ENCODE measurements at regions not wholly inside any gene's neighbourhood (a gene's known extent, or its start where the extent isn't known, plus 50 kb on each side); places are given as distances from the start of the nearest gene placed in this dataset.

DNA sequence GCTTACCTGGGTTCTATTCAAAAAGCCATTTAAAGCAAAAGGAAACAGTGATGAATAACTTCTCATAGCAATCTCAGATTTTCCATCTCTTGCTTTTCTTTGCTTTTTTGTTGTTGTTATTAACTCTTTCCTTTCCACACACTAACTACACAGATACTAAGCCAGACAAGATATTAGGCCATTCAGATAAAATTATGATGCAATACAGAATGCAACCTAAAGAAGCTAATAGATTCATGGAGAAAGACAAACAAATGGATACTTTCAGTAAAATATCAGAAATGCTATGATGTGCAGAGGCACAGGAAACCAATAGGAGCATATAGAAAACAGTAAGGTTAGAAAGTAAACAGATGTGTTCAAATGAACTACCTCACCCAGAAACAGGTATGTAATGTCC lies 597.0 kb upstream of the ITGA1 start:
- no peak overlapping the region for H3K27ac ChIP-seq (ENCODE audit: low read depth, low read length)
- CTCF ChIA-PET (ENCODE audit: partially characterized antibody), result no interaction called here
- no peak overlapping the region for H4K91ac ChIP-seq (replicated peaks; ENCODE audit: insufficient read length, low read length)
- DNase-seq (ENCODE audit: low read depth in 1 of 2, low spot score in 2 of 2), result no peak
- TF ChIP-seq CEBPB (IDR thresholded peaks at IDR 0.05; ENCODE audit: low read depth, low read length) (peak; percentile 24; the same call in 1 of the 2 replicates), RXRA (IDR thresholded peaks at IDR 0.05; ENCODE audit: insufficient read depth, low read depth, low read length) (no peak)
- TF ChIP-seq, protein P1, sequence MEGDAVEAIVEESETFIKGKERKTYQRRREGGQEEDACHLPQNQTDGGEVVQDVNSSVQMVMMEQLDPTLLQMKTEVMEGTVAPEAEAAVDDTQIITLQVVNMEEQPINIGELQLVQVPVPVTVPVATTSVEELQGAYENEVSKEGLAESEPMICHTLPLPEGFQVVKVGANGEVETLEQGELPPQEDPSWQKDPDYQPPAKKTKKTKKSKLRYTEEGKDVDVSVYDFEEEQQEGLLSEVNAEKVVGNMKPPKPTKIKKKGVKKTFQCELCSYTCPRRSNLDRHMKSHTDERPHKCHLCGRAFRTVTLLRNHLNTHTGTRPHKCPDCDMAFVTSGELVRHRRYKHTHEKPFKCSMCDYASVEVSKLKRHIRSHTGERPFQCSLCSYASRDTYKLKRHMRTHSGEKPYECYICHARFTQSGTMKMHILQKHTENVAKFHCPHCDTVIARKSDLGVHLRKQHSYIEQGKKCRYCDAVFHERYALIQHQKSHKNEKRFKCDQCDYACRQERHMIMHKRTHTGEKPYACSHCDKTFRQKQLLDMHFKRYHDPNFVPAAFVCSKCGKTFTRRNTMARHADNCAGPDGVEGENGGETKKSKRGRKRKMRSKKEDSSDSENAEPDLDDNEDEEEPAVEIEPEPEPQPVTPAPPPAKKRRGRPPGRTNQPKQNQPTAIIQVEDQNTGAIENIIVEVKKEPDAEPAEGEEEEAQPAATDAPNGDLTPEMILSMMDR (IDR thresholded peaks at IDR 0.05; ENCODE audit: control extremely low read depth in 1 of 3, insufficient read depth in 1 of 3, low read depth in 1 of 3, low read length in 3 of 3), result no peak
- H3K9me3 ChIP-seq (ENCODE audit: insufficient read depth in 2 of 2, low read depth in 1 of 2, low read length in 1 of 2), result no peaks in the 10 kb centered on the region
- H2BK12ac ChIP-seq (ENCODE audit: low read depth, low read length), result no peak overlapping the region
- no peaks in the 10 kb centered on the region for H3K4me1 ChIP-seq (replicated peaks in 1 of 4; ENCODE audit: control insufficient read depth in 3 of 4, insufficient read depth in 4 of 4, low read length in 3 of 4)
- H2AFZ ChIP-seq (ENCODE audit: low read length), result no peak overlapping the region
- H3K27me3 ChIP-seq (replicated peaks in 1 of 4; ENCODE audit: control insufficient read depth in 3 of 4, extremely low read depth in 1 of 4, insufficient read depth in 3 of 4, low read length in 3 of 4), result no peaks in the 10 kb centered on the region
- no peak overlapping the region for H2AK5ac ChIP-seq (ENCODE audit: low read depth, low read length)
- H3K4me2 ChIP-seq (ENCODE audit: insufficient read depth in 1 of 2, low read depth in 2 of 2, low read length in 2 of 2), result no peak overlapping the region
- H3K79me2 ChIP-seq (ENCODE audit: control insufficient read depth in 1 of 2, insufficient read depth in 2 of 2, low read length in 2 of 2), result no peaks in the 10 kb centered on the region
- H3K18ac ChIP-seq (ENCODE audit: extremely low read depth, low read length), result no peak overlapping the region
- no peak overlapping the region for H3K4me3 ChIP-seq (ENCODE audit: extremely low read depth in 1 of 4, insufficient read depth in 2 of 4, low read depth in 3 of 4, low read length in 4 of 4)
- H3K23ac ChIP-seq (ENCODE audit: insufficient read length), result no peak overlapping the region
- no peaks in the 10 kb centered on the region for H4K20me1 ChIP-seq (replicated peaks in 1 of 2; ENCODE audit: control insufficient read depth in 1 of 2, insufficient read depth in 2 of 2, low read length in 2 of 2)
- FAIRE-seq, result no peak
- POLR2A ChIA-PET (ENCODE audit: partially characterized antibody), result no interaction called here
- no peak overlapping the region for H2BK20ac ChIP-seq (ENCODE audit: low read length)
- H2BK5ac ChIP-seq (ENCODE audit: low read depth, low read length), result no peak overlapping the region
- H2BK15ac ChIP-seq (ENCODE audit: low read length), result no peak overlapping the region
- H4K5ac ChIP-seq (ENCODE audit: insufficient read length, low read depth, low read length), result no peak overlapping the region
- H3K56ac ChIP-seq (replicated peaks; ENCODE audit: insufficient read length, low read depth, low read length), result no peak overlapping the region
- H3K4ac ChIP-seq (replicated peaks; ENCODE audit: insufficient read length, low read depth, low read length), result no peak overlapping the region
- H4K8ac ChIP-seq (ENCODE audit: extremely low read depth, insufficient read depth, low read length), result no peak overlapping the region
- H3K79me1 ChIP-seq (ENCODE audit: low read depth, low read length), result no peaks in the 10 kb centered on the region
- H3K14ac ChIP-seq (ENCODE audit: insufficient read length), result no peak overlapping the region
- no peaks in the 10 kb centered on the region for H3K23me2 ChIP-seq (ENCODE audit: low read depth, low read length)
- no peak overlapping the region for H2BK120ac ChIP-seq (replicated peaks; ENCODE audit: low read depth, low read length)
- H3K36me3 ChIP-seq (ENCODE audit: control insufficient read depth in 2 of 4, insufficient read depth in 4 of 4, low read length in 3 of 4), result no peaks in the 10 kb centered on the region
- peak overlapping the region in 1 of 4 experiments; percentile 34; a peak in 1 of 7 replicates for H3K9ac ChIP-seq (replicated peaks in 1 of 4; ENCODE audit: extremely low read depth in 1 of 4, low read depth in 3 of 4, low read length in 3 of 4)
